ENCODE measurements at regions not wholly inside any gene's neighbourhood (a gene's known extent, or its start where the extent isn't known, plus 50 kb on each side); places are given as distances from the start of the nearest gene placed in this dataset.

- DNase-seq (ENCODE audit: low spot score), result no peak
These were observed 440.9 kb upstream of the C9orf72 start for GRCh38 chr9:28014212-28014611.

GRCh38 chr9:28024676-28025075 is 451.4 kb upstream of the C9orf72 start:
- peak; percentile 42 for DNase-seq (ENCODE audit: low spot score)

GRCh38 chr9:28025186-28025585 is 451.9 kb upstream of the C9orf72 start:
- no peak for DNase-seq (ENCODE audit: low spot score)

- DNase-seq (ENCODE audit: low spot score), result no peak
These were observed 458.4 kb upstream of the C9orf72 start for GRCh38 chr9:28031521-28032267.

- DNase-seq (ENCODE audit: low spot score), result no peak
These were observed 458.9 kb upstream of the C9orf72 start for GRCh38 chr9:28032268-28032590.

GRCh38 chr9:28034242-28034641 is 461.0 kb upstream of the C9orf72 start:
- DNase-seq (ENCODE audit: low spot score), result no peak

- no peak for DNase-seq (ENCODE audit: low spot score)
These were observed 464.7 kb upstream of the C9orf72 start for GRCh38 chr9:28037968-28038367.

- no peak for DNase-seq (ENCODE audit: low spot score)
These were observed 471.8 kb upstream of the C9orf72 start for GRCh38 chr9:28045051-28045450.

- DNase-seq (ENCODE audit: low spot score), result no peak
These were observed 476.8 kb upstream of the C9orf72 start for GRCh38 chr9:28050046-28050445.

- DNase-seq (ENCODE audit: low spot score), result no peak
These were observed 477.7 kb upstream of the C9orf72 start for GRCh38 chr9:28050941-28051340.

- no peak for DNase-seq (ENCODE audit: low spot score)
These were observed 478.6 kb upstream of the C9orf72 start for GRCh38 chr9:28051559-28052503.

- no peak for DNase-seq (ENCODE audit: low spot score)
These were observed 480.0 kb upstream of the C9orf72 start for GRCh38 chr9:28053096-28053777.

GRCh38 chr9:28056006-28056405 is 482.7 kb upstream of the C9orf72 start:
- DNase-seq (ENCODE audit: low spot score), result no peak

GRCh38 chr9:28056466-28056865 is 483.2 kb upstream of the C9orf72 start:
- DNase-seq (ENCODE audit: low spot score), result no peak

- DNase-seq (ENCODE audit: low spot score), result no peak
These were observed 485.9 kb upstream of the C9orf72 start for GRCh38 chr9:28059192-28059591.

- DNase-seq (ENCODE audit: low spot score), result peak; percentile 3
These were observed 491.0 kb upstream of the C9orf72 start for GRCh38 chr9:28064241-28064815.

GRCh38 chr9:28073270-28073669 is 500.0 kb upstream of the C9orf72 start:
- DNase-seq (ENCODE audit: low spot score), result peak; percentile 25

GRCh38 chr9:28079677-28080076 is 506.4 kb upstream of the C9orf72 start:
- DNase-seq (ENCODE audit: low spot score), result no peak

- no peak for DNase-seq (ENCODE audit: low spot score)
These were observed 509.4 kb upstream of the C9orf72 start for GRCh38 chr9:28082671-28083070.

- DNase-seq (ENCODE audit: low spot score), result no peak
These were observed 513.6 kb upstream of the C9orf72 start for GRCh38 chr9:28086881-28087280.

- DNase-seq (ENCODE audit: low spot score), result no peak
These were observed 520.0 kb upstream of the C9orf72 start for GRCh38 chr9:28092981-28093936.
